HG03025 (cell line): ENCODE measurements at regions not wholly inside any gene's neighbourhood (a gene's known extent, or its start where the extent isn't known, plus 50 kb on each side); places are given as distances from the start of the nearest gene placed in this dataset.
"Not testable (repeated sequence)": the region's sequence is repeated elsewhere in the genome, so short reads cannot be mapped to it uniquely, and the experiment has no call there.

Experiments
- ATAC-seq: cut with Tn5 transposase; IDR thresholded peaks from one replicate; pipeline ENCODE4 v1.9.1; 2021; ENCODE audit warnings: mild to moderate bottlenecking, moderate library complexity; ENCODE audit not compliant: unreplicated experiment, low FRiP score

GRCh38 chr17:71205951-71206350 lies 914.9 kb upstream of the SOX9 start:
- ATAC-seq, result not testable (repeated sequence)

- ATAC-seq, result no peak
Measured at GRCh38 chr17:71208111-71208704, 912.6 kb upstream of the SOX9 start.

GRCh38 chr17:71213936-71214335 lies 906.9 kb upstream of the SOX9 start:
- ATAC-seq, result no peak

- no peak for ATAC-seq
Measured at GRCh38 chr17:71217769-71218168, 903.1 kb upstream of the SOX9 start.

GRCh38 chr17:71224824-71225575 lies 895.8 kb upstream of the SOX9 start:
- ATAC-seq, result no peak

- ATAC-seq, result no peak
Measured at GRCh38 chr17:71227841-71228240, 893.0 kb upstream of the SOX9 start.

GRCh38 chr17:71229070-71229469 lies 891.8 kb upstream of the SOX9 start:
- no peak for ATAC-seq

- ATAC-seq, result no peak
Measured at GRCh38 chr17:71232801-71233559, 887.8 kb upstream of the SOX9 start.

GRCh38 chr17:71234349-71234748 lies 886.5 kb upstream of the SOX9 start:
- no peak for ATAC-seq

- no peak for ATAC-seq
Measured at GRCh38 chr17:71237903-71238538, 882.8 kb upstream of the SOX9 start.

GRCh38 chr17:71247441-71248015 lies 873.3 kb upstream of the SOX9 start:
- ATAC-seq, result no peak

GRCh38 chr17:71251276-71251675 lies 869.5 kb upstream of the SOX9 start:
- ATAC-seq, result no peak

- ATAC-seq, result no peak
Measured at GRCh38 chr17:71251951-71252350, 868.9 kb upstream of the SOX9 start.

- ATAC-seq, result no peak
Measured at GRCh38 chr17:71252436-71252835, 868.4 kb upstream of the SOX9 start.

GRCh38 chr17:71257096-71257495 lies 863.7 kb upstream of the SOX9 start:
- no peak for ATAC-seq

- ATAC-seq, result no peak
Measured at GRCh38 chr17:71260366-71260940, 860.4 kb upstream of the SOX9 start.

GRCh38 chr17:71262586-71262985 lies 858.2 kb upstream of the SOX9 start:
- ATAC-seq, result no peak

- no peak for ATAC-seq
Measured at GRCh38 chr17:71267668-71268067, 853.2 kb upstream of the SOX9 start.

GRCh38 chr17:71269201-71269600 lies 851.6 kb upstream of the SOX9 start:
- ATAC-seq, result no peak

- ATAC-seq, result no peak
Measured at GRCh38 chr17:71273441-71273840, 847.4 kb upstream of the SOX9 start.
